GM12878 (cell line): ENCODE measurements at regions not wholly inside any gene's neighbourhood (a gene's known extent, or its start where the extent isn't known, plus 50 kb on each side); places are given as distances from the start of the nearest gene placed in this dataset.

ENCODE experiments used
- CBFB ChIP-seq: IDR thresholded peaks from 2 replicates; pipeline ENCODE4 v1.6.1; 2016; ENCODE audit warnings: antibody characterized with exemption, low read depth
- CBX3 ChIP-seq: fragments of 200-600 bp; sonication (generic); IDR thresholded peaks from 2 replicates; pipeline ENCODE4 v1.6.1; 2016; ENCODE audit warnings: low read depth, borderline replicate concordance
- CREB1 ChIP-seq: IDR thresholded peaks from 2 replicates; pipeline ENCODE4 v1.6.1; 2012; ENCODE audit warnings: low read depth, mild to moderate bottlenecking, inconsistent platforms
- EED ChIP-seq: sonication (generic); IDR thresholded peaks from 2 replicates; pipeline ENCODE4 v1.6.1; 2016; ENCODE audit warnings: antibody characterized with exemption, low read depth
- FOS ChIP-seq: IDR thresholded peaks from 3 replicates; pipeline ENCODE4 v1.6.1; 2011; ENCODE audit warnings: borderline replicate concordance; ENCODE audit not compliant: insufficient read length; ENCODE audit errors: extremely low read depth
- HDAC6 ChIP-seq: fragments of 200-600 bp; sonication (generic); IDR thresholded peaks from one replicate; pipeline ENCODE4 v1.8.0; 2017; ENCODE audit warnings: antibody characterized with exemption; ENCODE audit not compliant: unreplicated experiment
- LARP7 ChIP-seq: fragments of 450-650 bp; IDR thresholded peaks from 2 replicates; pipeline ENCODE4 v1.6.1; 2017; ENCODE audit warnings: mild to moderate bottlenecking
- MTA2 ChIP-seq: fragments of 450-650 bp; IDR thresholded peaks from 2 replicates; pipeline ENCODE4 v1.6.1; 2016; ENCODE audit warnings: low read depth, mild to moderate bottlenecking, moderate library complexity
- NBN ChIP-seq: fragments of 450-650 bp; IDR thresholded peaks from 2 replicates; pipeline ENCODE4 v1.6.1; 2016
- NFYA ChIP-seq: IDR thresholded peaks from 2 replicates; pipeline ENCODE4 v1.6.1; 2011; ENCODE audit warnings: low read depth, mild to moderate bottlenecking, low read length, improper control_type of control experiment, borderline replicate concordance
- NR2C1 ChIP-seq: fragments of 450-650 bp; IDR thresholded peaks from 2 replicates; pipeline ENCODE4 v1.6.1; 2017; ENCODE audit warnings: antibody characterized with exemption, mild to moderate bottlenecking, moderate library complexity
- PAX8 ChIP-seq: fragments of 450-650 bp; IDR thresholded peaks from 2 replicates; pipeline ENCODE4 v1.6.1; 2017; ENCODE audit warnings: mild to moderate bottlenecking, moderate library complexity
- SMC3 ChIP-seq: IDR thresholded peaks from 2 replicates; pipeline ENCODE4 v1.6.1; 2011; ENCODE audit warnings: low read length, improper control_type of control experiment, borderline replicate concordance
- TCF7 ChIP-seq: IDR thresholded peaks from 2 replicates; pipeline ENCODE4 v1.6.1; 2014; ENCODE audit warnings: antibody characterized with exemption, borderline replicate concordance
- USF2 ChIP-seq: IDR thresholded peaks from 2 replicates; pipeline ENCODE4 v1.6.1; 2011; ENCODE audit warnings: low read depth, low read length, improper control_type of control experiment, borderline replicate concordance
- WRNIP1 ChIP-seq: IDR thresholded peaks from 2 replicates; pipeline ENCODE4 v1.6.1; 2011; ENCODE audit warnings: low read depth, low read length, improper control_type of control experiment, borderline replicate concordance
- YY1 ChIP-seq: IDR thresholded peaks from 2 replicates; pipeline ENCODE4 v1.6.1; 2011; ENCODE audit warnings: low read depth, mild to moderate bottlenecking, low read length
- TF ChIP-seq, protein P1 (sequence below): fragments of 450-650 bp; IDR thresholded peaks from 2 replicates; pipeline ENCODE4 v1.6.1; 2017; ENCODE audit warnings: mild to moderate bottlenecking
- TF ChIP-seq, protein P2 (sequence below): fragments of 450-650 bp; formaldehyde crosslinking; IDR thresholded peaks from 2 replicates; pipeline ENCODE4 v1.4.0; 2022; ENCODE audit warnings: mild to moderate bottlenecking, moderate library complexity
- TF ChIP-seq, protein P3 (sequence below): fragments of 450-650 bp; IDR thresholded peaks from 2 replicates; pipeline ENCODE4 v1.6.1; 2014; ENCODE audit warnings: mild to moderate bottlenecking
- TF ChIP-seq, protein P4 (sequence below), 3 experiments: IDR thresholded peaks in 2 of 3; conservative IDR thresholded peaks in 1 of 3; 2 replicates each; pipeline ENCODE4 v1.5.1; 2011; ENCODE audit warnings: low read depth in 3 of 3, low read length in 3 of 3, mild to moderate bottlenecking in 3 of 3, control low read depth in 2 of 3, moderate library complexity in 2 of 3, inconsistent platforms in 1 of 3, mixed read lengths in 1 of 3; ENCODE audit not compliant: control insufficient read depth in 2 of 3, insufficient read depth in 1 of 3; ENCODE audit errors: extremely low read depth in 1 of 3

GRCh38 chr13:23510979-23511735, 59.1 kb upstream of the TNFRSF19 start (continued):
- TF ChIP-seq CBFB (no peak), CREB1 (no peak), USF2 (no peak), PAX8 (no peak), YY1 (0 out of 2 replicates have a peak, but pooled peaks have one; percentile 30), WRNIP1 (no peak), HDAC6 (no peak), NBN (no peak), CBX3 (no peak), FOS (no peak), NFYA (no peak), NR2C1 (no peak), SMC3 (peak; percentile 83; the same call in 1 of the 2 replicates), EED (0 out of 2 replicates have a peak, but pooled peaks have one; percentile 14), LARP7 (no peak), MTA2 (no peak), TCF7 (no peak)
- TF ChIP-seq, protein P1, sequence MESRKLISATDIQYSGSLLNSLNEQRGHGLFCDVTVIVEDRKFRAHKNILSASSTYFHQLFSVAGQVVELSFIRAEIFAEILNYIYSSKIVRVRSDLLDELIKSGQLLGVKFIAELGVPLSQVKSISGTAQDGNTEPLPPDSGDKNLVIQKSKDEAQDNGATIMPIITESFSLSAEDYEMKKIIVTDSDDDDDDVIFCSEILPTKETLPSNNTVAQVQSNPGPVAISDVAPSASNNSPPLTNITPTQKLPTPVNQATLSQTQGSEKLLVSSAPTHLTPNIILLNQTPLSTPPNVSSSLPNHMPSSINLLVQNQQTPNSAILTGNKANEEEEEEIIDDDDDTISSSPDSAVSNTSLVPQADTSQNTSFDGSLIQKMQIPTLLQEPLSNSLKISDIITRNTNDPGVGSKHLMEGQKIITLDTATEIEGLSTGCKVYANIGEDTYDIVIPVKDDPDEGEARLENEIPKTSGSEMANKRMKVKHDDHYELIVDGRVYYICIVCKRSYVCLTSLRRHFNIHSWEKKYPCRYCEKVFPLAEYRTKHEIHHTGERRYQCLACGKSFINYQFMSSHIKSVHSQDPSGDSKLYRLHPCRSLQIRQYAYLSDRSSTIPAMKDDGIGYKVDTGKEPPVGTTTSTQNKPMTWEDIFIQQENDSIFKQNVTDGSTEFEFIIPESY, result no peak
- TF ChIP-seq, protein P2, sequence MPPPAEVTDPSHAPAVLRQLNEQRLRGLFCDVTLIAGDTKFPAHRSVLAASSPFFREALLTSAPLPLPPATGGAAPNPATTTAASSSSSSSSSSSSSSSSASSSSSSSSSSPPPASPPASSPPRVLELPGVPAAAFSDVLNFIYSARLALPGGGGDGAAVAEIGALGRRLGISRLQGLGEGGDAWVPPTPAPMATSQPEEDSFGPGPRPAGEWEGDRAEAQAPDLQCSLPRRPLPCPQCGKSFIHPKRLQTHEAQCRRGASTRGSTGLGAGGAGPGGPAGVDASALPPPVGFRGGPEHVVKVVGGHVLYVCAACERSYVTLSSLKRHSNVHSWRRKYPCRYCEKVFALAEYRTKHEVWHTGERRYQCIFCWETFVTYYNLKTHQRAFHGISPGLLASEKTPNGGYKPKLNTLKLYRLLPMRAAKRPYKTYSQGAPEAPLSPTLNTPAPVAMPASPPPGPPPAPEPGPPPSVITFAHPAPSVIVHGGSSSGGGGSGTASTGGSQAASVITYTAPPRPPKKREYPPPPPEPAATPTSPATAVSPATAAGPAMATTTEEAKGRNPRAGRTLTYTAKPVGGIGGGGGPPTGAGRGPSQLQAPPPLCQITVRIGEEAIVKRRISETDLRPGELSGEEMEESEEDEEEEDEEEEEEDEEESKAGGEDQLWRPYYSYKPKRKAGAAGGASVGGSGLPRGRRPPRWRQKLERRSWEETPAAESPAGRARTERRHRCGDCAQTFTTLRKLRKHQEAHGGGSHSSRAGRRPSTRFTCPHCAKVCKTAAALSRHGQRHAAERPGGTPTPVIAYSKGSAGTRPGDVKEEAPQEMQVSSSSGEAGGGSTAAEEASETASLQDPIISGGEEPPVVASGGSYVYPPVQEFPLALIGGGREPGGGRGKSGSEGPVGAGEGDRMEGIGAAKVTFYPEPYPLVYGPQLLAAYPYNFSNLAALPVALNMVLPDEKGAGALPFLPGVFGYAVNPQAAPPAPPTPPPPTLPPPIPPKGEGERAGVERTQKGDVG (CRISPR knock-in tag), result no peak
- TF ChIP-seq, protein P3, sequence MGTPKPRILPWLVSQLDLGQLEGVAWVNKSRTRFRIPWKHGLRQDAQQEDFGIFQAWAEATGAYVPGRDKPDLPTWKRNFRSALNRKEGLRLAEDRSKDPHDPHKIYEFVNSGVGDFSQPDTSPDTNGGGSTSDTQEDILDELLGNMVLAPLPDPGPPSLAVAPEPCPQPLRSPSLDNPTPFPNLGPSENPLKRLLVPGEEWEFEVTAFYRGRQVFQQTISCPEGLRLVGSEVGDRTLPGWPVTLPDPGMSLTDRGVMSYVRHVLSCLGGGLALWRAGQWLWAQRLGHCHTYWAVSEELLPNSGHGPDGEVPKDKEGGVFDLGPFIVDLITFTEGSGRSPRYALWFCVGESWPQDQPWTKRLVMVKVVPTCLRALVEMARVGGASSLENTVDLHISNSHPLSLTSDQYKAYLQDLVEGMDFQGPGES, result no peak
- TF ChIP-seq, protein P4, sequence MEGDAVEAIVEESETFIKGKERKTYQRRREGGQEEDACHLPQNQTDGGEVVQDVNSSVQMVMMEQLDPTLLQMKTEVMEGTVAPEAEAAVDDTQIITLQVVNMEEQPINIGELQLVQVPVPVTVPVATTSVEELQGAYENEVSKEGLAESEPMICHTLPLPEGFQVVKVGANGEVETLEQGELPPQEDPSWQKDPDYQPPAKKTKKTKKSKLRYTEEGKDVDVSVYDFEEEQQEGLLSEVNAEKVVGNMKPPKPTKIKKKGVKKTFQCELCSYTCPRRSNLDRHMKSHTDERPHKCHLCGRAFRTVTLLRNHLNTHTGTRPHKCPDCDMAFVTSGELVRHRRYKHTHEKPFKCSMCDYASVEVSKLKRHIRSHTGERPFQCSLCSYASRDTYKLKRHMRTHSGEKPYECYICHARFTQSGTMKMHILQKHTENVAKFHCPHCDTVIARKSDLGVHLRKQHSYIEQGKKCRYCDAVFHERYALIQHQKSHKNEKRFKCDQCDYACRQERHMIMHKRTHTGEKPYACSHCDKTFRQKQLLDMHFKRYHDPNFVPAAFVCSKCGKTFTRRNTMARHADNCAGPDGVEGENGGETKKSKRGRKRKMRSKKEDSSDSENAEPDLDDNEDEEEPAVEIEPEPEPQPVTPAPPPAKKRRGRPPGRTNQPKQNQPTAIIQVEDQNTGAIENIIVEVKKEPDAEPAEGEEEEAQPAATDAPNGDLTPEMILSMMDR (IDR thresholded peaks at IDR 0.05 in 2 of 3, conservative IDR thresholded peaks at IDR 0.05 in 1 of 3; ENCODE audit: control insufficient read depth in 2 of 3, extremely low read depth in 1 of 3, insufficient read depth in 1 of 3, low read depth in 3 of 3, low read length in 3 of 3), result peak; percentile 42 to 61 (median 60); a peak in 5 of 6 replicates
- TF ChIP-seq, all 136 proteins: peak for 5
